ENCODE measurements at regions not wholly inside any gene's neighbourhood (a gene's known extent, or its start where the extent isn't known, plus 50 kb on each side); places are given as distances from the start of the nearest gene placed in this dataset.

GRCh38 chr12:66066137-66066928 lies 64.2 kb downstream of the LLPH start:
- no peak overlapping the region for H3K4me3 ChIP-seq (replicated peaks in 1 of 2; ENCODE audit: low read depth in 2 of 2, low read length in 2 of 2)
- DNase-seq (ENCODE audit: low read depth in 2 of 2): peak; percentile 22 to 48

GRCh38 chr12:66065641-66066136 lies 64.9 kb downstream of the LLPH start:
- DNase-seq (ENCODE audit: low read depth in 2 of 2): no peak
- TF ChIP-seq, protein P1, sequence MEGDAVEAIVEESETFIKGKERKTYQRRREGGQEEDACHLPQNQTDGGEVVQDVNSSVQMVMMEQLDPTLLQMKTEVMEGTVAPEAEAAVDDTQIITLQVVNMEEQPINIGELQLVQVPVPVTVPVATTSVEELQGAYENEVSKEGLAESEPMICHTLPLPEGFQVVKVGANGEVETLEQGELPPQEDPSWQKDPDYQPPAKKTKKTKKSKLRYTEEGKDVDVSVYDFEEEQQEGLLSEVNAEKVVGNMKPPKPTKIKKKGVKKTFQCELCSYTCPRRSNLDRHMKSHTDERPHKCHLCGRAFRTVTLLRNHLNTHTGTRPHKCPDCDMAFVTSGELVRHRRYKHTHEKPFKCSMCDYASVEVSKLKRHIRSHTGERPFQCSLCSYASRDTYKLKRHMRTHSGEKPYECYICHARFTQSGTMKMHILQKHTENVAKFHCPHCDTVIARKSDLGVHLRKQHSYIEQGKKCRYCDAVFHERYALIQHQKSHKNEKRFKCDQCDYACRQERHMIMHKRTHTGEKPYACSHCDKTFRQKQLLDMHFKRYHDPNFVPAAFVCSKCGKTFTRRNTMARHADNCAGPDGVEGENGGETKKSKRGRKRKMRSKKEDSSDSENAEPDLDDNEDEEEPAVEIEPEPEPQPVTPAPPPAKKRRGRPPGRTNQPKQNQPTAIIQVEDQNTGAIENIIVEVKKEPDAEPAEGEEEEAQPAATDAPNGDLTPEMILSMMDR (IDR thresholded peaks at IDR 0.05; ENCODE audit: low read depth, low read length): no peak
- no peak overlapping the region for H3K4me3 ChIP-seq (replicated peaks in 1 of 2; ENCODE audit: low read depth in 2 of 2, low read length in 2 of 2)

More at GRCh38 chr12:66066137-66066928, 64.2 kb downstream of the LLPH start:
- TF ChIP-seq, protein P1 (IDR thresholded peaks at IDR 0.05; ENCODE audit: low read depth, low read length): no peak

- TF ChIP-seq, protein P1 (IDR thresholded peaks at IDR 0.05; ENCODE audit: low read depth, low read length): no peak
- DNase-seq (ENCODE audit: low read depth in 2 of 2): no peak
- H3K4me3 ChIP-seq (replicated peaks in 1 of 2; ENCODE audit: low read depth in 2 of 2, low read length in 2 of 2): no peak overlapping the region
These were observed 65.4 kb downstream of the LLPH start for GRCh38 chr12:66065150-66065549.

- H3K4me3 ChIP-seq (replicated peaks in 1 of 2; ENCODE audit: low read depth in 2 of 2, low read length in 2 of 2): no peak overlapping the region
- no peak for DNase-seq (ENCODE audit: low read depth in 2 of 2)
- TF ChIP-seq, protein P1 (IDR thresholded peaks at IDR 0.05; ENCODE audit: low read depth, low read length): no peak
These were observed 66.6 kb downstream of the LLPH start for GRCh38 chr12:66063916-66064315.

DNA sequence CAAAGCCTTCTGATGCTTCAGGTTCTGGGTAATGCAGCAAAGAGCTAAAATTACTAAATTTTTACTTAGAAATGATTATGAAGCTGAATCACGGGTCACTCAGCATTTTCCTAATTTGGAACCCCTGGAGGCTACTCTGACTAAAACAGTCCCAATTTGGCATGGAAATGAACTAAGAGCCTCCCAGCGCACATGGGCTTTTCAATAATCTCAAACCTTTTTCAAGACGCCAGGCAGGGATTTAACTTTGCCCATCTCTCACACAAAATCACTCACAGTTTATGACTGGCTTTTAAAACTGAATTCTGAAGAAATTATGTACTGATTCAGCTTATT lies 68.3 kb downstream of the LLPH start:
- DNase-seq (ENCODE audit: low read depth in 2 of 2): peak in 1 of 2 donors; percentile 24
- TF ChIP-seq, protein P1 (IDR thresholded peaks at IDR 0.05; ENCODE audit: low read depth, low read length): no peak
- no peak overlapping the region for H3K4me3 ChIP-seq (replicated peaks in 1 of 2; ENCODE audit: low read depth in 2 of 2, low read length in 2 of 2)

DNA sequence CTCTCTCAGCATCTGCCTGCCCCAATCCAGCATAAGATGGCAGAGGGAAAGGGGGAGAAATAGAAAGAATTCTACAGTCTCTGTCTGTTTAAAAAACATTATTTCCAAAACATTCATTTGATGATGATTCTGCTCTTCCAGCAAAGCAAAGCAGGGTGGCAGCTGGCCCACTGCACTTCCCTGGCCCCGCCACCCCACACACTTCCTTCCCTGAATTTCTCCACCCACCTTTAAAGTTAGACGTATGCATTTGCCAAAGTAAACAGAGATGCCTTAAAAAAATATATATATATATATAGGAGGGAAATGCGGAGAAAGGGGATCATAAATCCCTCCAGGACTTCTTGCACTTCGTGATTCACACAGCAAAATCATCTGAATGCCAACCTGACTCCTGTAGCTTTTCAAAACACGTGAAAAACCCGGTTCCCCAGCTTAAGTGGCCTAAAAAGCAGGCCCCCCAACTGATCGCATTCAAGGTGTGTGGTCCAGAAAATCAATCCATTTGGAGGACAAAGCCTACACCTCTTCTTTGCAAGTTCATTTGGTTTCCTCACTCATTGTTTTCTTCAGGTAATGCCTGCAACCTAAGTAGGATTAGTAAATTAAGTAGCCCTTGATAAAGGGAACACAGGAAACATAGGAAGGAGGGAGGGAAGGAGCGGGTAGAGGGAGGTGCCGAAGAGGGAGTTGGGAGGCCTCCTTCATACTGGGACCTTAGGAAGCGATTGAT lies 68.8 kb downstream of the LLPH start:
- TF ChIP-seq, protein P1 (IDR thresholded peaks at IDR 0.05; ENCODE audit: low read depth, low read length): no peak
- no peak overlapping the region for H3K4me3 ChIP-seq (replicated peaks in 1 of 2; ENCODE audit: low read depth in 2 of 2, low read length in 2 of 2)
- peak in 1 of 2 donors; percentile 27 for DNase-seq (ENCODE audit: low read depth in 2 of 2)

Measured in cardiac fibroblast (primary cell).